Activated CD4-positive, alpha-beta T cell treated with anti-CD3 and anti-CD28 coated beads, Interleukin-2, amount 10 ng/mL, durations not matched to agents 24 days and 14 days (primary cell): ENCODE measurements at regions not wholly inside any gene's neighbourhood (a gene's known extent, or its start where the extent isn't known, plus 50 kb on each side); places are given as distances from the start of the nearest gene placed in this dataset.
"Not testable (repeated sequence)": the region's sequence is repeated elsewhere in the genome, so short reads cannot be mapped to it uniquely, and the experiment has no call there.

Experiments
- DNase-seq: peaks from one replicate; pipeline ENCODE4 v3.0.0; 2022
- H3K27ac Mint-ChIP-seq: one replicate; pipeline ENCODE4 v1.8.0; 2022; ENCODE audit warnings: mild to moderate bottlenecking, mixed read lengths
- H3K27me3 Mint-ChIP-seq: one replicate; pipeline ENCODE4 v1.8.0; 2022; ENCODE audit warnings: mixed read lengths
- H3K36me3 Mint-ChIP-seq: one replicate; pipeline ENCODE4 v1.8.0; 2022; ENCODE audit warnings: low read depth, mild to moderate bottlenecking, mixed read lengths
- H3K4me1 Mint-ChIP-seq: one replicate; pipeline ENCODE4 v1.8.0; 2021; ENCODE audit warnings: mixed read lengths
- H3K4me3 Mint-ChIP-seq: one replicate; pipeline ENCODE4 v1.8.0; 2022; ENCODE audit warnings: mild to moderate bottlenecking, moderate library complexity, mixed read lengths
- H3K9me3 Mint-ChIP-seq: one replicate; pipeline ENCODE4 v1.8.0; 2021; ENCODE audit warnings: mixed read lengths
- intact Hi-C: fragments of 100-400 bp; cut with micrococcal nuclease; formaldehyde crosslinking; loops from one replicate; pipeline ENCODE4 v1.15.1; 2023

GRCh38 chr9:94438336-94438735 lies 109.9 kb upstream of the NUTM2F start:
- not testable (repeated sequence) for H3K27me3 Mint-ChIP-seq, H3K4me1 Mint-ChIP-seq

GRCh38 chr9:94441146-94441545 lies 112.7 kb upstream of the NUTM2F start:
- H3K27ac Mint-ChIP-seq = not testable (repeated sequence)

More at GRCh38 chr9:94438336-94438735, 109.9 kb upstream of the NUTM2F start:
- H3K4me3 Mint-ChIP-seq, DNase-seq, intact Hi-C loops, H3K9me3 Mint-ChIP-seq, H3K27ac Mint-ChIP-seq: not testable (repeated sequence)
- H3K36me3 Mint-ChIP-seq = peaks cover 22% of the 10 kb centered on the region

GRCh38 chr9:94441796-94442195 lies 113.1 kb upstream of the PCAT7 start:
- H3K27me3 Mint-ChIP-seq = no peaks in the 10 kb centered on the region
- intact Hi-C loops = no loop called here
- no peak overlapping the region for H3K4me3 Mint-ChIP-seq
- no peak for DNase-seq
- H3K4me1 Mint-ChIP-seq = peaks cover 3% of the 10 kb centered on the region
- H3K9me3 Mint-ChIP-seq = no peaks in the 10 kb centered on the region
- no peak overlapping the region for H3K27ac Mint-ChIP-seq
- peaks cover 28% of the 10 kb centered on the region for H3K36me3 Mint-ChIP-seq

More at GRCh38 chr9:94441146-94441545, 112.7 kb upstream of the NUTM2F start:
- H3K4me3 Mint-ChIP-seq, H3K9me3 Mint-ChIP-seq, intact Hi-C loops, DNase-seq, H3K4me1 Mint-ChIP-seq, H3K27me3 Mint-ChIP-seq: not testable (repeated sequence)
- H3K36me3 Mint-ChIP-seq = peaks cover 22% of the 10 kb centered on the region

GRCh38 chr9:94443032-94443722 lies 111.7 kb upstream of the PCAT7 start:
- Mint-ChIP-seq H3K27me3 (no peaks in the 10 kb centered on the region), H3K36me3 (peaks cover 33% of the 10 kb centered on the region), H3K4me1 (peaks cover 3% of the 10 kb centered on the region), H3K4me3 (no peak overlapping the region), H3K27ac (no peak overlapping the region), H3K9me3 (no peaks in the 10 kb centered on the region)
- intact Hi-C loops = no loop called here
- no peak for DNase-seq

GRCh38 chr9:94445863-94446262 lies 109.0 kb upstream of the PCAT7 start:
- Mint-ChIP-seq H3K9me3 (no peaks in the 10 kb centered on the region), H3K36me3 (peaks cover 39% of the 10 kb centered on the region), H3K27me3 (no peaks in the 10 kb centered on the region), H3K4me1 (peaks cover 3% of the 10 kb centered on the region), H3K4me3 (no peak overlapping the region), H3K27ac (no peak overlapping the region)
- intact Hi-C loops = no loop called here
- no peak for DNase-seq

GRCh38 chr9:94449486-94449885 lies 105.4 kb upstream of the PCAT7 start:
- H3K27me3 Mint-ChIP-seq = no peaks in the 10 kb centered on the region
- no peak overlapping the region for H3K4me3 Mint-ChIP-seq
- intact Hi-C loops = no loop called here
- no peaks in the 10 kb centered on the region for H3K9me3 Mint-ChIP-seq
- peaks cover 39% of the 10 kb centered on the region for H3K36me3 Mint-ChIP-seq
- H3K27ac Mint-ChIP-seq = no peak overlapping the region
- DNase-seq = no peak
- no peaks in the 10 kb centered on the region for H3K4me1 Mint-ChIP-seq

- peaks cover 30% of the 10 kb centered on the region for H3K36me3 Mint-ChIP-seq
- no peak for DNase-seq
- no peaks in the 10 kb centered on the region for H3K4me1 Mint-ChIP-seq
- H3K27ac Mint-ChIP-seq = peak overlapping the region; percentile 17
- no peak overlapping the region for H3K4me3 Mint-ChIP-seq
- H3K27me3 Mint-ChIP-seq = no peaks in the 10 kb centered on the region
- peaks cover 25% of the 10 kb centered on the region for H3K9me3 Mint-ChIP-seq
- intact Hi-C loops = no loop called here
Observed at GRCh38 chr9:94464790-94465189, 90.1 kb upstream of the PCAT7 start.

GRCh38 chr9:94472063-94472462 lies 82.8 kb upstream of the PCAT7 start:
- H3K9me3 Mint-ChIP-seq, intact Hi-C loops, H3K4me3 Mint-ChIP-seq, DNase-seq, H3K36me3 Mint-ChIP-seq, H3K4me1 Mint-ChIP-seq, H3K27ac Mint-ChIP-seq: not testable (repeated sequence)
- H3K27me3 Mint-ChIP-seq = peaks cover 14% of the 10 kb centered on the region

GRCh38 chr9:94472806-94473360 lies 82.0 kb upstream of the PCAT7 start:
- Mint-ChIP-seq H3K4me1 (no peaks in the 10 kb centered on the region), H3K27me3 (peaks cover 14% of the 10 kb centered on the region), H3K27ac (no peak overlapping the region), H3K4me3 (no peak overlapping the region), H3K36me3 (no peaks in the 10 kb centered on the region), H3K9me3 (peaks cover 7% of the 10 kb centered on the region)
- intact Hi-C loops = no loop called here
- no peak for DNase-seq

GRCh38 chr9:94478755-94479730 lies 75.8 kb upstream of the PCAT7 start:
- Mint-ChIP-seq H3K9me3 (no peaks in the 10 kb centered on the region), H3K27ac (no peak overlapping the region), H3K36me3 (no peaks in the 10 kb centered on the region), H3K27me3 (peaks cover 14% of the 10 kb centered on the region), H3K4me3 (no peak overlapping the region), H3K4me1 (no peaks in the 10 kb centered on the region)
- no peak for DNase-seq
- intact Hi-C loops = no loop called here

GRCh38 chr9:94479757-94480156 lies 75.1 kb upstream of the PCAT7 start:
- H3K27me3 Mint-ChIP-seq = peaks cover 10% of the 10 kb centered on the region
- intact Hi-C loops = no loop called here
- no peak overlapping the region for H3K4me3 Mint-ChIP-seq
- H3K4me1 Mint-ChIP-seq = no peaks in the 10 kb centered on the region
- H3K27ac Mint-ChIP-seq = no peak overlapping the region
- no peaks in the 10 kb centered on the region for H3K36me3 Mint-ChIP-seq
- no peak for DNase-seq
- H3K9me3 Mint-ChIP-seq = no peaks in the 10 kb centered on the region

- no peak overlapping the region for H3K4me3 Mint-ChIP-seq
- H3K9me3 Mint-ChIP-seq = no peaks in the 10 kb centered on the region
- intact Hi-C loops = no loop called here
- H3K4me1 Mint-ChIP-seq = no peaks in the 10 kb centered on the region
- DNase-seq = no peak
- H3K27me3 Mint-ChIP-seq = peaks cover 8% of the 10 kb centered on the region
- H3K27ac Mint-ChIP-seq = no peak overlapping the region
- no peaks in the 10 kb centered on the region for H3K36me3 Mint-ChIP-seq
Observed at GRCh38 chr9:94480205-94480604, 74.7 kb upstream of the PCAT7 start.

- no peak for DNase-seq
- H3K36me3 Mint-ChIP-seq = no peaks in the 10 kb centered on the region
- no peak overlapping the region for H3K27ac Mint-ChIP-seq
- no peaks in the 10 kb centered on the region for H3K4me1 Mint-ChIP-seq
- no peaks in the 10 kb centered on the region for H3K9me3 Mint-ChIP-seq
- no peaks in the 10 kb centered on the region for H3K27me3 Mint-ChIP-seq
- H3K4me3 Mint-ChIP-seq = no peak overlapping the region
- intact Hi-C loops = no loop called here
Observed at GRCh38 chr9:94482110-94482509, 72.8 kb upstream of the PCAT7 start.

GRCh38 chr9:94490465-94490864 lies 64.4 kb upstream of the PCAT7 start:
- no peak for DNase-seq
- Mint-ChIP-seq H3K27ac (no peak overlapping the region), H3K4me1 (no peaks in the 10 kb centered on the region), H3K36me3 (no peaks in the 10 kb centered on the region), H3K9me3 (no peaks in the 10 kb centered on the region), H3K4me3 (no peak overlapping the region), H3K27me3 (peaks cover 6% of the 10 kb centered on the region)
- intact Hi-C loops = no loop called here
